OCI-LY7 (cell line): ENCODE measurements at regions not wholly inside any gene's neighbourhood (a gene's known extent, or its start where the extent isn't known, plus 50 kb on each side); places are given as distances from the start of the nearest gene placed in this dataset.
"Not testable (repeated sequence)": the region's sequence is repeated elsewhere in the genome, so short reads cannot be mapped to it uniquely, and the experiment has no call there.

Source experiments
- BruUV-seq: library from RNA; stranded (reverse); fragments of 400-500 nt; replicated peaks from 2 replicates; lab custom pipeline; 2021; lab: Mats Ljungman, UMichigan
- CTCF ChIA-PET: fragments of 300-600 bp; sonication (Branson Sonifier 250); formaldehyde crosslinking; loops from one replicate; lab custom pipeline; 2022; ENCODE audit warnings: antibody characterized with exemption; ENCODE audit not compliant: unreplicated experiment; lab: Charles Lee
- POLR2A ChIA-PET: fragments of 300-600 bp; sonication (Branson Sonifier 250); formaldehyde crosslinking; loops from one replicate; lab custom pipeline; 2022; ENCODE audit warnings: antibody characterized with exemption; lab: Charles Lee
- DNase-seq: peaks from one replicate; pipeline ENCODE4 v3.0.0-alpha.2; 2015; ENCODE audit warnings: low spot score
- H2AFZ ChIP-seq: fragments of 200-600 bp; sonication (generic), shearing (Covaris generic); 2 replicates; pipeline ENCODE4 v1.6.1; 2014; ENCODE audit warnings: mild to moderate bottlenecking, antibody characterized with exemption, low read length, moderate library complexity
- H3K27ac ChIP-seq: fragments of 200-600 bp; sonication (generic); 2 replicates; pipeline ENCODE4 v1.5.1; 2014; ENCODE audit warnings: mixed run types, low read depth, mild to moderate bottlenecking, moderate library complexity, low read length, inconsistent platforms; ENCODE audit not compliant: poor library complexity, severe bottlenecking
- H3K36me3 ChIP-seq: fragments of 200-600 bp; sonication (generic); 2 replicates; pipeline ENCODE4 v1.6.1; 2014; ENCODE audit warnings: mild to moderate bottlenecking, antibody characterized with exemption, low read length, moderate library complexity, mixed read lengths; ENCODE audit not compliant: insufficient read depth
- H3K4me1 ChIP-seq: fragments of 200-600 bp; sonication (generic); 2 replicates; pipeline ENCODE4 v1.5.1; 2014; ENCODE audit warnings: mild to moderate bottlenecking, low read length; ENCODE audit not compliant: insufficient read depth, poor library complexity, severe bottlenecking
- H3K4me2 ChIP-seq: fragments of 200-600 bp; sonication (generic); 2 replicates; pipeline ENCODE4 v1.6.1; 2014; ENCODE audit warnings: mild to moderate bottlenecking, low read length
- H3K4me3 ChIP-seq: fragments of 200-600 bp; sonication (generic); 2 replicates; pipeline ENCODE4 v1.5.1; 2014; ENCODE audit warnings: mild to moderate bottlenecking, low read depth, low read length; ENCODE audit not compliant: poor library complexity, severe bottlenecking
- H3K79me2 ChIP-seq: fragments of 200-600 bp; sonication (generic); 2 replicates; pipeline ENCODE4 v1.6.1; 2016; ENCODE audit warnings: low read depth, mild to moderate bottlenecking, low read length, moderate library complexity, mixed read lengths; ENCODE audit not compliant: insufficient read depth
- H3K9me2 ChIP-seq: fragments of 200-600 bp; sonication (generic); 2 replicates; pipeline ENCODE4 v1.6.1; 2016; ENCODE audit warnings: mild to moderate bottlenecking, low read length, mixed read lengths; ENCODE audit not compliant: insufficient read depth
- H3K9me3 ChIP-seq: fragments of 200-600 bp; sonication (generic); 2 replicates; pipeline ENCODE4 v1.6.1; 2014; ENCODE audit warnings: mild to moderate bottlenecking, mixed run types, low read length, mixed read lengths
- H4K20me1 ChIP-seq: fragments of 200-600 bp; sonication (generic); 2 replicates; pipeline ENCODE4 v1.6.1; 2014; ENCODE audit warnings: mild to moderate bottlenecking, antibody characterized with exemption, low read length, moderate library complexity, mixed read lengths; ENCODE audit not compliant: insufficient read depth
- CTCF ChIP-seq: fragments of 200-600 bp; sonication (generic); conservative IDR thresholded peaks from 2 replicates; pipeline ENCODE4 v1.5.1; 2014; ENCODE audit warnings: mild to moderate bottlenecking, antibody characterized with exemption, low read length, moderate library complexity, mixed read lengths
- EZH2phosphoT487 ChIP-seq: fragments of 200-600 bp; sonication (generic); IDR thresholded peaks from 2 replicates; pipeline ENCODE4 v1.6.1; 2018; ENCODE audit warnings: low read depth, borderline replicate concordance, mild to moderate bottlenecking, mixed run types, antibody characterized with exemption, low read length, moderate library complexity, mixed read lengths
- intact Hi-C: fragments of 100-400 bp; cut with micrococcal nuclease; formaldehyde crosslinking; loops from one replicate; pipeline ENCODE4 v1.10.0; 2022; ENCODE audit not compliant: unreplicated experiment

- TF ChIP-seq CTCF: no peak
- no peak for TF ChIP-seq EZH2phosphoT487
- DNase-seq: no peak
- Histone ChIP-seq H3K79me2 (no peaks in the 10 kb centered on the region), H3K36me3 (no peaks in the 10 kb centered on the region), H2AFZ (no peak overlapping the region), H3K9me2 (no peaks in the 10 kb centered on the region), H3K4me2 (no peak overlapping the region), H3K4me3 (no peak overlapping the region), H3K27ac (no peak overlapping the region), H3K4me1 (no peaks in the 10 kb centered on the region), H4K20me1 (no peaks in the 10 kb centered on the region), H3K9me3 (peaks cover 22% of the 10 kb centered on the region; the same call in 1 of the 2 replicates)
- BruUV-seq: no TSS peak
- POLR2A ChIA-PET: no interaction called here
- CTCF ChIA-PET: no interaction called here
- intact Hi-C loops: no loop called here
Measured at GRCh38 chr14:28382444-28383190, 384.0 kb upstream of the FOXG1 start.

GRCh38 chr14:28398506-28398905, 368.1 kb upstream of the FOXG1 start:
- no peak overlapping the region for H3K4me2 ChIP-seq
- H3K27ac ChIP-seq: no peak overlapping the region
- H3K36me3 ChIP-seq: no peaks in the 10 kb centered on the region
- no peak overlapping the region for H3K4me3 ChIP-seq
- H2AFZ ChIP-seq: no peak overlapping the region
- ChIA-PET CTCF (no interaction called here), POLR2A (interaction anchor here (0.6 kb wide), 1 partner anchor 325 kb away, joined by 3 read pairs; no protein-coding TSS in a partner anchor)
- H3K9me2 ChIP-seq: no peaks in the 10 kb centered on the region
- H3K4me1 ChIP-seq: no peaks in the 10 kb centered on the region
- no peak for DNase-seq
- no peaks in the 10 kb centered on the region for H4K20me1 ChIP-seq
- intact Hi-C loops: no loop called here
- no peaks in the 10 kb centered on the region for H3K79me2 ChIP-seq
- TF ChIP-seq EZH2phosphoT487 (no peak), CTCF (no peak)
- peaks cover 17% of the 10 kb centered on the region; the same call in 1 of the 2 replicates for H3K9me3 ChIP-seq
- BruUV-seq: no TSS peak

- H3K9me3 ChIP-seq: peaks cover 25% of the 10 kb centered on the region; the same call in 1 of the 2 replicates
- H4K20me1 ChIP-seq, H3K4me1 ChIP-seq, H3K4me3 ChIP-seq, BruUV-seq, H3K36me3 ChIP-seq, CTCF ChIA-PET, H3K4me2 ChIP-seq, H3K79me2 ChIP-seq, H3K9me2 ChIP-seq, H2AFZ ChIP-seq, intact Hi-C loops, DNase-seq, H3K27ac ChIP-seq: not testable (repeated sequence)
- POLR2A ChIA-PET: interaction anchor here (0.6 kb wide), 1 partner anchor 214 kb away, joined by 5 read pairs; no protein-coding TSS in a partner anchor
Measured at GRCh38 chr14:28401705-28402104, 364.9 kb upstream of the FOXG1 start.
